ENCODE measurements at regions not wholly inside any gene's neighbourhood (a gene's known extent, or its start where the extent isn't known, plus 50 kb on each side); places are given as distances from the start of the nearest gene placed in this dataset.

DNA sequence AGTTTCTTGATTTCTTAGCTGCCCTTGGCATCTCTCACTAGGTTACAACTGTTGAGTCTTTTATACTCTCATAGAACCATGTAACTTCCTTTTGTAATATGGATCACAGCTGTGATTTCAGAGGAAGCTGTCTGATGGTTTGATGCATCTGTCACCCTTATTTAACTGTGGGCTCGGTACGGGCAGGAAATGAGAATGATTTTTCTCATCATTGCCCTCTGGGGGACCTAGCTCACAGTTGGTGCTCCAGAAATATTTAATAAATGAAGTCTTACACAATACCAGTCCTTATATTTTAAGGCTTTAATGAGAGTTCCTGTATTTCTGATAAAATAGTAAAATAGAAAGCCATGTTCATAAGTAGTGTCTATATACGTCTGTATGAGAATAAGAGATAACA, 151.2 kb downstream of the EBLN2 start:
- no peak overlapping the region for H3K4me3 ChIP-seq (replicated peaks in 1 of 2; ENCODE audit: low read depth in 2 of 2, low read length in 2 of 2)
- DNase-seq (ENCODE audit: low read depth in 2 of 2), result no peak
- TF ChIP-seq, protein P1, sequence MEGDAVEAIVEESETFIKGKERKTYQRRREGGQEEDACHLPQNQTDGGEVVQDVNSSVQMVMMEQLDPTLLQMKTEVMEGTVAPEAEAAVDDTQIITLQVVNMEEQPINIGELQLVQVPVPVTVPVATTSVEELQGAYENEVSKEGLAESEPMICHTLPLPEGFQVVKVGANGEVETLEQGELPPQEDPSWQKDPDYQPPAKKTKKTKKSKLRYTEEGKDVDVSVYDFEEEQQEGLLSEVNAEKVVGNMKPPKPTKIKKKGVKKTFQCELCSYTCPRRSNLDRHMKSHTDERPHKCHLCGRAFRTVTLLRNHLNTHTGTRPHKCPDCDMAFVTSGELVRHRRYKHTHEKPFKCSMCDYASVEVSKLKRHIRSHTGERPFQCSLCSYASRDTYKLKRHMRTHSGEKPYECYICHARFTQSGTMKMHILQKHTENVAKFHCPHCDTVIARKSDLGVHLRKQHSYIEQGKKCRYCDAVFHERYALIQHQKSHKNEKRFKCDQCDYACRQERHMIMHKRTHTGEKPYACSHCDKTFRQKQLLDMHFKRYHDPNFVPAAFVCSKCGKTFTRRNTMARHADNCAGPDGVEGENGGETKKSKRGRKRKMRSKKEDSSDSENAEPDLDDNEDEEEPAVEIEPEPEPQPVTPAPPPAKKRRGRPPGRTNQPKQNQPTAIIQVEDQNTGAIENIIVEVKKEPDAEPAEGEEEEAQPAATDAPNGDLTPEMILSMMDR (IDR thresholded peaks at IDR 0.05; ENCODE audit: low read depth, low read length), result no peak

DNA sequence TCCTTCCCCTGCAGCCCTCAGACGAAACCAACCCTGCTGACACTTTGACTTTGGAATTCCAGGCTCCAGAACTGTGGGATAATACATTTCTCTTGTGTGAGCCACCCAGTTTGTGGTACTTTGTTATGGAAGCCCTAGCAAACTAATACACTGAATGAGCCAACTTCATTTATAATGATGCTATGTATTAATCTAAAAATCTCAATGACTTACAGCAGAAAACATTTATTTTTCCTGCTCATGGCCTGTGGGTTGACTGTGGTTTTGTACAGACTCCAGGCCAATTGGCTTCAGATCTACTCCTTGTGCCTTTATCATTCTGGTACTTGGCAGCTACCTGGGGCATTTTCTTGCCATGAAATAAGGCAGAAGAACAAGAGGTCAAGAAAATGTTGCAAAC, 152.4 kb downstream of the EBLN2 start:
- DNase-seq (ENCODE audit: low read depth in 2 of 2), result no peak
- TF ChIP-seq, protein P1 (IDR thresholded peaks at IDR 0.05; ENCODE audit: low read depth, low read length), result no peak
- H3K4me3 ChIP-seq (replicated peaks in 1 of 2; ENCODE audit: low read depth in 2 of 2, low read length in 2 of 2), result no peak overlapping the region

- DNase-seq (ENCODE audit: low read depth in 2 of 2), result no peak
- H3K4me3 ChIP-seq (replicated peaks in 1 of 2; ENCODE audit: low read depth in 2 of 2, low read length in 2 of 2), result no peak overlapping the region
- TF ChIP-seq, protein P1 (IDR thresholded peaks at IDR 0.05; ENCODE audit: low read depth, low read length), result no peak
Observed at GRCh38 chr3:73214846-73215245, 153.4 kb downstream of the EBLN2 start.

- H3K4me3 ChIP-seq (replicated peaks in 1 of 2; ENCODE audit: low read depth in 2 of 2, low read length in 2 of 2), result no peak overlapping the region
- TF ChIP-seq, protein P1 (IDR thresholded peaks at IDR 0.05; ENCODE audit: low read depth, low read length), result no peak
- DNase-seq (ENCODE audit: low read depth in 2 of 2), result peak in 1 of 2 donors; percentile 3
Observed at GRCh38 chr3:73215281-73215680, 153.8 kb downstream of the EBLN2 start.

GRCh38 chr3:73215901-73216300, 154.4 kb downstream of the EBLN2 start:
- DNase-seq (ENCODE audit: low read depth in 2 of 2), result no peak
- no peak overlapping the region for H3K4me3 ChIP-seq (replicated peaks in 1 of 2; ENCODE audit: low read depth in 2 of 2, low read length in 2 of 2)
- TF ChIP-seq, protein P1 (IDR thresholded peaks at IDR 0.05; ENCODE audit: low read depth, low read length), result no peak

GRCh38 chr3:73216310-73216709, 154.9 kb downstream of the EBLN2 start:
- DNase-seq (ENCODE audit: low read depth in 2 of 2), result no peak
- no peak overlapping the region for H3K4me3 ChIP-seq (replicated peaks in 1 of 2; ENCODE audit: low read depth in 2 of 2, low read length in 2 of 2)
- TF ChIP-seq, protein P1 (IDR thresholded peaks at IDR 0.05; ENCODE audit: low read depth, low read length), result no peak

GRCh38 chr3:73222126-73222525, 160.7 kb downstream of the EBLN2 start:
- TF ChIP-seq, protein P1 (IDR thresholded peaks at IDR 0.05; ENCODE audit: low read depth, low read length), result no peak
- DNase-seq (ENCODE audit: low read depth in 2 of 2), result no peak
- H3K4me3 ChIP-seq (replicated peaks in 1 of 2; ENCODE audit: low read depth in 2 of 2, low read length in 2 of 2), result no peak overlapping the region
